IMR-90 (cell line): ENCODE measurements at regions not wholly inside any gene's neighbourhood (a gene's known extent, or its start where the extent isn't known, plus 50 kb on each side); places are given as distances from the start of the nearest gene placed in this dataset.

ENCODE experiments used
- BHLHE40 ChIP-seq: fragments of 150-350 bp; IDR thresholded peaks from 2 replicates; pipeline ENCODE4 v1.6.1; 2016; ENCODE audit warnings: mild to moderate bottlenecking, low read depth, low read length
- CHD1 ChIP-seq: IDR thresholded peaks from 2 replicates; pipeline ENCODE4 v1.6.1; 2012; ENCODE audit warnings: low read depth, low read length, improper control_type of control experiment
- MAFK ChIP-seq: IDR thresholded peaks from 2 replicates; pipeline ENCODE4 v1.6.1; 2012; ENCODE audit warnings: low read depth, low read length, improper control_type of control experiment
- MAZ ChIP-seq: IDR thresholded peaks from 2 replicates; pipeline ENCODE4 v1.6.1; 2012; ENCODE audit warnings: low read depth, mild to moderate bottlenecking, low read length, improper control_type of control experiment, moderate library complexity, borderline replicate concordance
- MXI1 ChIP-seq: IDR thresholded peaks from 2 replicates; pipeline ENCODE4 v1.6.1; 2012; ENCODE audit warnings: low read depth, mild to moderate bottlenecking, low read length, moderate library complexity, borderline replicate concordance
- NFE2L2 ChIP-seq: fragments of 150-350 bp; IDR thresholded peaks from 2 replicates; pipeline ENCODE4 v1.6.1; 2016; ENCODE audit warnings: low read depth, mild to moderate bottlenecking, low read length
- POLR2A ChIP-seq: IDR thresholded peaks from 2 replicates; pipeline ENCODE4 v1.6.1; 2012; ENCODE audit warnings: mild to moderate bottlenecking, low read depth, low read length
- RAD21 ChIP-seq: IDR thresholded peaks from 2 replicates; pipeline ENCODE4 v1.6.1; 2012; ENCODE audit warnings: low read length, improper control_type of control experiment
- SMC3 ChIP-seq: fragments of 150-350 bp; IDR thresholded peaks from 2 replicates; pipeline ENCODE4 v1.6.1; 2016; ENCODE audit warnings: low read depth, mild to moderate bottlenecking, antibody characterized with exemption, low read length, moderate library complexity
- USF2 ChIP-seq: fragments of 150-350 bp; IDR thresholded peaks from 2 replicates; pipeline ENCODE4 v1.6.1; 2017; ENCODE audit warnings: mild to moderate bottlenecking, antibody characterized with exemption, low read length, low read depth
- TF ChIP-seq, protein P1 (sequence below): conservative IDR thresholded peaks from 2 replicates; pipeline ENCODE4 v1.5.1; 2012; ENCODE audit warnings: mild to moderate bottlenecking, low read depth, low read length, improper control_type of control experiment

DNA sequence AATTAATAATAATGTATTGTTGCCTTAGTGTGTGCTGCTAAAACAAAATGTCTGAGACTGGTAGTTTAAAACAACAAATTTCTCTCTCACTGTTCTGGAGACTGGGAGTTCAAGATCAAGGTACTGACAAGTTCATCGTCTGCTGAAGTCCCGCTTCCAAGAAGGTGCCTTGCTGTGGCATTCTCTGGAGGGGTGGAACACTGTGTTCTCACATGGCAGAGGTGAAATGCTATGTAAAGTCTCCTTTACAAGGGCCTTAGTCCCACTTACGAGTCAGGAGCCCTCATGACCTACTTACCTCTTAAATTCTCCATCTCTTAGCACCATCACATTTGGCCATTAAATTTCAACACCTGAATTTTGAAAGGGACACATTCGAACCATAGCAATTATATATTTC, 299.2 kb upstream of the RBMS1 start:
- TF ChIP-seq, protein P1, sequence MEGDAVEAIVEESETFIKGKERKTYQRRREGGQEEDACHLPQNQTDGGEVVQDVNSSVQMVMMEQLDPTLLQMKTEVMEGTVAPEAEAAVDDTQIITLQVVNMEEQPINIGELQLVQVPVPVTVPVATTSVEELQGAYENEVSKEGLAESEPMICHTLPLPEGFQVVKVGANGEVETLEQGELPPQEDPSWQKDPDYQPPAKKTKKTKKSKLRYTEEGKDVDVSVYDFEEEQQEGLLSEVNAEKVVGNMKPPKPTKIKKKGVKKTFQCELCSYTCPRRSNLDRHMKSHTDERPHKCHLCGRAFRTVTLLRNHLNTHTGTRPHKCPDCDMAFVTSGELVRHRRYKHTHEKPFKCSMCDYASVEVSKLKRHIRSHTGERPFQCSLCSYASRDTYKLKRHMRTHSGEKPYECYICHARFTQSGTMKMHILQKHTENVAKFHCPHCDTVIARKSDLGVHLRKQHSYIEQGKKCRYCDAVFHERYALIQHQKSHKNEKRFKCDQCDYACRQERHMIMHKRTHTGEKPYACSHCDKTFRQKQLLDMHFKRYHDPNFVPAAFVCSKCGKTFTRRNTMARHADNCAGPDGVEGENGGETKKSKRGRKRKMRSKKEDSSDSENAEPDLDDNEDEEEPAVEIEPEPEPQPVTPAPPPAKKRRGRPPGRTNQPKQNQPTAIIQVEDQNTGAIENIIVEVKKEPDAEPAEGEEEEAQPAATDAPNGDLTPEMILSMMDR: no peak
- TF ChIP-seq NFE2L2 (no peak), RAD21 (no peak), POLR2A (no peak), USF2 (no peak), MAZ (no peak), MAFK (no peak), SMC3 (no peak), BHLHE40 (no peak), MXI1 (no peak), CHD1 (no peak)
